ENCODE measurements at regions not wholly inside any gene's neighbourhood (a gene's known extent, or its start where the extent isn't known, plus 50 kb on each side); places are given as distances from the start of the nearest gene placed in this dataset.

- Histone ChIP-seq H3K18ac (ENCODE audit: insufficient read length, low read depth, low read length) (no peak overlapping the region), H3K79me1 (ENCODE audit: insufficient read depth, low read depth, low read length, poor library complexity, severe bottlenecking) (no peaks in the 10 kb centered on the region), H2BK12ac (ENCODE audit: insufficient read length, low read depth, low read length) (no peak overlapping the region), H3K27ac (ENCODE audit: insufficient read length, low read depth, low read length) (no peak overlapping the region), H3K23ac (ENCODE audit: insufficient read length, low read depth, low read length) (no peak overlapping the region), H3K27me3 (ENCODE audit: insufficient read depth, low read length) (no peaks in the 10 kb centered on the region), H2AK5ac (ENCODE audit: insufficient read length, low read length) (no peak overlapping the region), H3K56ac (ENCODE audit: insufficient read length, low read depth, low read length) (no peak overlapping the region), H3K14ac (ENCODE audit: insufficient read depth, low read length) (no peak overlapping the region), H3K4me2 (ENCODE audit: insufficient read depth, insufficient read length, low read length) (no peak overlapping the region), H3K4ac (ENCODE audit: low read depth, low read length) (no peak overlapping the region), H2BK5ac (ENCODE audit: insufficient read length, low read length) (no peak overlapping the region), H3K4me1 (ENCODE audit: insufficient read depth, low read length) (no peaks in the 10 kb centered on the region), H3K79me2 (ENCODE audit: insufficient read depth, low read length) (no peaks in the 10 kb centered on the region), H3T11ph (ENCODE audit: low read length) (no peak overlapping the region), H2AFZ (ENCODE audit: low read length) (no peak overlapping the region), H2BK15ac (ENCODE audit: low read depth, low read length) (no peak overlapping the region), H2BK120ac (ENCODE audit: low read depth, low read length, poor library complexity, severe bottlenecking) (no peak overlapping the region), H2BK20ac (ENCODE audit: low read depth, low read length, poor library complexity, severe bottlenecking) (no peak overlapping the region), H3K23me2 (ENCODE audit: insufficient read length, low read depth, low read length, poor library complexity, severe bottlenecking) (no peaks in the 10 kb centered on the region), H4K91ac (ENCODE audit: insufficient read length, low read depth, low read length) (no peak overlapping the region), H4K20me1 (ENCODE audit: control insufficient read depth, insufficient read depth, insufficient read length) (no peaks in the 10 kb centered on the region), H3K9me3 (ENCODE audit: control insufficient read depth, low read depth, low read length) (no peaks in the 10 kb centered on the region), H4K5ac (ENCODE audit: insufficient read length, low read depth, low read length) (no peak overlapping the region), H3K9ac (ENCODE audit: extremely low read depth, insufficient read length, low read length) (no peak overlapping the region), H4K8ac (replicated peaks; ENCODE audit: insufficient read length, low read depth, low read length) (no peak overlapping the region)
- no peak overlapping the region for H3K27ac Mint-ChIP-seq
- WGBS (ENCODE audit: extremely low coverage, insufficient read length, low lambda C conversion rate) = no CpG with 5 or more reads among the region's 2 CpGs
- 0 out of 4 replicates have a peak, but pooled peaks cover 0 to 3% of the 10 kb centered on the region in 2 experiments for H3K4me1 Mint-ChIP-seq
- TF ChIP-seq, protein P1, sequence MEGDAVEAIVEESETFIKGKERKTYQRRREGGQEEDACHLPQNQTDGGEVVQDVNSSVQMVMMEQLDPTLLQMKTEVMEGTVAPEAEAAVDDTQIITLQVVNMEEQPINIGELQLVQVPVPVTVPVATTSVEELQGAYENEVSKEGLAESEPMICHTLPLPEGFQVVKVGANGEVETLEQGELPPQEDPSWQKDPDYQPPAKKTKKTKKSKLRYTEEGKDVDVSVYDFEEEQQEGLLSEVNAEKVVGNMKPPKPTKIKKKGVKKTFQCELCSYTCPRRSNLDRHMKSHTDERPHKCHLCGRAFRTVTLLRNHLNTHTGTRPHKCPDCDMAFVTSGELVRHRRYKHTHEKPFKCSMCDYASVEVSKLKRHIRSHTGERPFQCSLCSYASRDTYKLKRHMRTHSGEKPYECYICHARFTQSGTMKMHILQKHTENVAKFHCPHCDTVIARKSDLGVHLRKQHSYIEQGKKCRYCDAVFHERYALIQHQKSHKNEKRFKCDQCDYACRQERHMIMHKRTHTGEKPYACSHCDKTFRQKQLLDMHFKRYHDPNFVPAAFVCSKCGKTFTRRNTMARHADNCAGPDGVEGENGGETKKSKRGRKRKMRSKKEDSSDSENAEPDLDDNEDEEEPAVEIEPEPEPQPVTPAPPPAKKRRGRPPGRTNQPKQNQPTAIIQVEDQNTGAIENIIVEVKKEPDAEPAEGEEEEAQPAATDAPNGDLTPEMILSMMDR (conservative IDR thresholded peaks at IDR 0.05) = no peak
- no peaks in the 10 kb centered on the region for H3K36me3 Mint-ChIP-seq (ENCODE audit: insufficient read depth in 1 of 3, low read depth in 3 of 3)
- no peak for DNase-seq
- H3K4me3 Mint-ChIP-seq = no peak overlapping the region
- H3K27me3 Mint-ChIP-seq (ENCODE audit: low read depth) = no peaks in the 10 kb centered on the region
- H3K9me3 Mint-ChIP-seq = no peaks in the 10 kb centered on the region
Observed at GRCh38 chr3:152097120-152097519, 171.6 kb upstream of the MBNL1 start.

Data from H9 (cell line).